NCI-H2107 treated with DMSO at 0.1 percent for 48 hours (cell line): ENCODE measurements at regions not wholly inside any gene's neighbourhood (a gene's known extent, or its start where the extent isn't known, plus 50 kb on each side); places are given as distances from the start of the nearest gene placed in this dataset.
A peak's percentile ranks its signal among the peaks of the same experiment; 100 is the strongest.
"Not testable (repeated sequence)": the region's sequence is repeated elsewhere in the genome, so short reads cannot be mapped to it uniquely, and the experiment has no call there.

Source experiments
- DNase-seq: peaks from one replicate; lab custom pipeline; 2025; ENCODE audit not compliant: unreplicated experiment; lab: John Stamatoyannopoulos, UW

DNA sequence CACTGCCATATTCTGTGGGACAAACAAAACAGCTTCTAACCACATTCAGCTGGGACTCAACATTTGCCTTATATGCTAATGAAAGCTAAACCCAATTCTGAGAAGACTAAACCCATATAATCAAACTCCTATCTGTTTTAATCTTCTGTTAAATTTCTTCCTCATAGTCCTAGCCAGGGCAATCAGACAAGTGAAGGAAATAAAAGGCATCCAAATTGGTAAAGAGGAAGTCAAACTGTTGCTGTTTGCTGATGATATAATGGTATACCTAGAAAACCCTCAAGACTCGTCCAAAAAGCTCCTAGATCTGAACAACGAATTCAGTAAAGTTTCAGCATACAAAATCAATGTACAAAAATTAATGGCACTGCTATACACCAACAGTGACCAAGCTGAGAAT is 157.1 kb downstream of the PHLDA1 start:
- DNase-seq = no peak

DNA sequence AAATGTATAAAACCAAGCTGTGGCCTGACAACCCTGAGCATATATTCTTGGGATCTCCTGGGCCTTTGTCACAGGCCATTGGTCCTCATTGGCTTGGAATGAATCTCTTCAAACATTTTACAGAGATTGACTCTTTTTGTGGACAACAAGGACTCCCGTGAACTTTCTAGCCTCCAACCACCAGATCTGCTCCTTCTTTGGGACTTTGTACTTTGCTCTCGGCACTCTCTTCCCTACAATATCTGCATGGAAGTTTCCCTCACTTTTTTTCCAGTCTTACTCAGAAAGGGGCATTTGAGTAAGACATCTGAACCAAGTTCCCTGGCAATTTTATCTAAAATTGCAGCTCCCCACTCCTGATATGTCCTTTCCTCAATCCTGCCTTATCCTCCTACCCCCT is 158.8 kb downstream of the PHLDA1 start:
- no peak for DNase-seq

DNA sequence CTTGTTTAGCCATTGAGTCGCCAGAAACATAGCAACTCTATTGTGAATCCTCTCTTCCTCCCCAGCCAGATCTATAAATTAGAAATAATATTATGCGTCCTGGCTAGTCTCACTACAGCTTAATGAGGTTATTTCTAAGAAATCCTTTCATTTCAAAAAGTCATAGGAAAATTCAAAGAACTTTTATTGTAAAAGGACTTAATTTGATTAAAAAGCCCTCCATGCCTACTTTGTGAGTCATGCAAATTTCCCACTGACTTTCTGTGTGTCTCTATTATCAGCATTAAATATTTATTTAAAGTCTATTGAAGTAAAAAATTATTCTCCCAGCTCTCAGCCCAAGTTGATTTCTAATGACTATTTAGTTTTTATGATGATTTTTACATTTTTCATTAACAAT is 160.7 kb downstream of the PHLDA1 start:
- no peak for DNase-seq

DNA sequence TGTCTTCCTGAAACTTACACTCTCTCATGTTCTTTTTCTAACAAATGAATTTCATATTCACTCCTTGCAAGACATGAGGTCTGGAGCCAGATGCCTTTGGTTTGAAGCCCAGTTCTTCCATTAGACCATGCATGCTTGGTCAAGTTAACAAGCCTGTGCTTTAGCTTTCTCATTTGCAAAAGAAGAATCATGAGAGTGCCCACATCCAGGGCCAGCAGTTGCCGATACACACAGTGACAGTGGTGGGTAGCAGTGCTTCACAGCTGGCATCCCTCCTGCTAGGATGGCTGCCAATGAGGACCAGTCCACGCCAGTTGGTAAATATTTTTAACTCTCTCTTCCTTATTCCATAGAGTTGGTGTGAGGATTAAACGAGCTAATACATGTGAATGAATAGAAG is 163.1 kb downstream of the PHLDA1 start:
- no peak for DNase-seq

DNA sequence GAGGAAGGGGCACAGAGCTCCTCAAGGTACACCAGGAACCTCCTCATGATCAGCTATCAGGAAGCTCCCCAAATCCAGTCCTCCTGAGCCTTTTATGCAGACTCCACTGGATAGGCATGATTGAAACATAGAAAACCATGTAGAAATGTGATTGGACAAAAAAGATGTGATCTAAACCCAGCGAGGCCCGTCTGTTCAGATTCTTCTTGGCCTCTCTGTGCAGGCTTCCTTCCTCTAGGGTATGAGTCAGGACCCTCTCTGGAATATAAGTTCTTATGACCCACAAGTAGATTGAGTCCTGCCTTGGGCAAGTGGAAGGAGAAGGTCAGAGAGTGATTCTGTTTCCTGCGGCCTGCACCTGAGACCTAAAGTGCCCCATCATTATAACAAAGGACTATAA is 166.3 kb downstream of the PHLDA1 start:
- no peak for DNase-seq

DNA sequence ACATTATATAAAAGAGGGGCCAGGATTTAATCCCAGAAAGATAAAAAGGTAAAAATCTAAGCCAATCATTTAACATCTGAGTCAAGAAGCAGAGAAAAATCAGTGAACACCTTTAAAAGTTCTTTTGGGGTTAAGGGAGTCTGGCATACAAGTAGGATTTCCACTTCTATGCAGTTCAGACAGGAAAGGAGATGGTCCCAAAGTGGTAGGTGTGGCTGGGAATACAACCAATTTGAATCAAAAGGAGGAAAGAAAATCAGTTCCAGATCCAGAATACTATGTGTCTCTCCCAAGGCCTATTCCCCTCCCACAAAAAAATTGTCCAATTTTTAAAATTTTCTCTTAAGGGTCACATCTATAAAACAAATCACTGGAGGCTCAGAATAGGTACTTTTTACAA is 167.4 kb downstream of the PHLDA1 start:
- no peak for DNase-seq

DNA sequence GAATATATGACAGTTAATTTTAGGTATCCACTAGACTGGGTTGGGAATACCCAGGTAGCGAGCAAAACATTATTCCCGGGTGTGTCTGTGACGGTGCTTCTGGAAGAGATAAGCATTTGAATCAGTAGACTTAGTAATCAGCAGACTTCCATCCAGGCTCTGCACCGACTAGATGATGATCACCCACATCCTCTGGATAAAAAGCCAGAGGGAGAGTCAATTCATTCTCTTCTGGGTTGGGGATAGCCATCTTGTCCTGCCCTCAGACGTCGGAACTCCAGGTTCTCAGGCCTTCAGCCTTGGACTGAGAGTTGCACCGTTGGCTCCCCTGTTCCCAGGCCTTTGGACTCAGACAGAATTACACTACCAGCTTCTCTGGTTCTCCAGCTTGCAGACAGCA is 168.0 kb downstream of the PHLDA1 start:
- no peak for DNase-seq

DNA sequence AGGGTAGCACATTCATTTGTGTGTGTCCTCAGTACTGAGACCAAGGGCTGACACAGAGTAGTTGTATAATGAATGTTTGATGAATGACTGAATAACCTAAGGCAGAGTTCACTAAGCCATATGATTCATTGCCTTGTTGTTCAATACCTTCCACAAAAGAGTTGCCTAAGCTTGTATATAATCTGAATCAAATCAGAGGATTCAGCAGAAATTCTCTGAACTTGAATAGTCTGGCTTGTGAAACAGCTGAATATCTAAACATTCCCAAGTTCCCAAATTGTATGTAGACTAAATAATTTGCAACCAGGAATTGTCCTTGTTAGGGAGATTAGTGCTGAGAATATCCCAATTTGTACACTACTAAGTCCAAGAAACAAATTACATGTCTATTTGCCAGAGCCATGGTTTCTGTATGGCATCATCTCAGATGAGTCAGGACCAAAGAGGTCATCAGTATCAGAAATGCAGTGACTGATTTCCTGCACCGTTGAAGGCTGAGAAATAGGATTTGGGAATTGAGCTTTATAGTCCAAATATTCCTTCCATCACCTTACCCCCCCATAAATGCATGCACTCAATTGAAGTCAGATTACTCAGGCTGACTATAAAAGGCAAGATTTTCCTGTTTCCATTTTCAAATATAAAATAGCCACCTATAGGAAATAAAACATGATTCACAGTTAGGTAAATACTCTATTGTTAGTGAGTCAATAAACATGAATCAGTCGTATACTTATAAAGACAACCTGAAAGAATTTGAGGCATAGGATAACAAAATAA is 168.7 kb downstream of the PHLDA1 start:
- DNase-seq = no peak

DNA sequence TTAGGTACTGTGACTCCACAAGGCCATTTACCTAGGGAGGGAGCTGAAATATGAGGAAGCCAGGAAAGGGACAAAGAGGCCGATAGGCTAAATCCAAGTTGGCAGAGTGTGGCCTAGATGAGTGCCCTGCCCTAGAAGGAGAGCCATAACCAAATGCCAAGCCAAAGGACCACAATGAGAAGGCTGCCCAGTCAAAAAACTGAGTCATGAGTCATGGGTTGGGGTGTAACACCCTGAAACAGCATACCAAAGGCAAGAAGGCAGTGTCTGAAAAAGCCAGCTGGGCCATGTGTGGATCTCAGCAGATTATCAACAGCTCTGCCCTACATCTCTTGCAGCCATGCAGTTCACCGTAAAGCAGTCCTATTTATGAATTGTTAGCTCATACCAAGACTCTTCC is 171.7 kb downstream of the PHLDA1 start:
- no peak for DNase-seq

DNA sequence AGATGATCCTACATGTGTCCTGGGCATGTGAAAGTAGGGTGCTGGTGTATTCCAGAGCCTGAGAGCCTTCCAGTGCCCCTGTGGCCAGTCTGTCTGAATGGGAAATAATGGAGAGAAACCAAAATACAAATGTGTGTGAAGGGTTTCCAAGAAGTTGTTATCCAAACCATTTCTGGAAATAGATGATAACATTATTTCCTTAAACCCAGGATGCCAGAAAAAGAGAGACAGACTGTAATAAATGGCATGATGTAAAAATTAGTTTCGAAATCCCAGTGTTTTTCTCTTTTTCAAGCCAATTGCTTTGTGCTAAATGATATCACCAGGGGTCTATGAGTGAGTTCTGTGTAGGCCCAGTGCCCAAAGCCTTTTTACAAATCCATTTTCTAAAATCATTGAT is 175.3 kb downstream of the PHLDA1 start:
- no peak for DNase-seq

DNA sequence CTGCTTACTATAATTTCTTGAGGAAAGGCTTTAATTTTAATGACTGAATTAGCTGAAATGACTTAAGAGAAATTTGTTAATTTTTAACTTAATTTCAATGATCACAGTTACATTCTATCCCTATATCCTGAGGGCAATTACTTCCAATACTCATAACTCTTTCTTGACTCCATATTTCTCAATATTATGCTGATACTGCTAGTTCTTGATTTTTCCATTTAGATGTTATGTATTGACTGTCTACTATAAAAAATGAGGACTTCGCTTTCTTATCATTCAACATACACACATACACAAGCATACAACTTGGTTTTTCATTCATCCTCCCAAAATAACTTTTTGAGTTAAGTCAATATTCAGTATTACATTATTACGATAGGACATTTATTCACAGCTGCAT is 176.2 kb downstream of the PHLDA1 start:
- no peak for DNase-seq

DNA sequence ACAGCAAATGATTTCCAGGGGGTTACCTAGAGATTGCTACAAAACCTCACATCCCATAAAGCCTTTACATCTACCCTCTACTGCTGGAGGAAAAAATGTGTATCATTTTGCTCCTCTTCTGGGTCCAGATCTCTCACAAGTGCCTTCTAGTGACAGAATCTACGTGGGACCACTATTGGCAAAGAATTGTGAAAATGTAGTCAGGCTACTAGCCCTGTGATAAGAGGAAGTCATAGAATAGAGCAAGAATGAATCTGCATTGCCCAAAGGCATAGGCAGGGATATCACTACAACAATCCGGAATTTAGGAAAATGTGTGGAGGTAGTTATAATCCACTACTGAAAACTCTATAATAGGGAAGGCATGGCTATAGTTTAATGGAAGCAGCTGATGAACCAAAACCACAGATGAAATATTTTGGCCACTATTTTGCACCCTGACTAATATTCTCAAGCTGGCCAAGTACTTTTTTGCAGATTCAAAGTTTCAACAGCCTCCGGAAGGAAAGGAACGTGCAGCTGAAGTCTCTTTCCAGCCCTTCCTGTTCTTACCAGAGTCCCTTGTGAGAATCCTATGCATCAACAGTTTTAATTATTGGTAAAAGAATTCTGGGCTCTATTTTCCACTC is 176.8 kb downstream of the PHLDA1 start:
- DNase-seq = no peak

DNA sequence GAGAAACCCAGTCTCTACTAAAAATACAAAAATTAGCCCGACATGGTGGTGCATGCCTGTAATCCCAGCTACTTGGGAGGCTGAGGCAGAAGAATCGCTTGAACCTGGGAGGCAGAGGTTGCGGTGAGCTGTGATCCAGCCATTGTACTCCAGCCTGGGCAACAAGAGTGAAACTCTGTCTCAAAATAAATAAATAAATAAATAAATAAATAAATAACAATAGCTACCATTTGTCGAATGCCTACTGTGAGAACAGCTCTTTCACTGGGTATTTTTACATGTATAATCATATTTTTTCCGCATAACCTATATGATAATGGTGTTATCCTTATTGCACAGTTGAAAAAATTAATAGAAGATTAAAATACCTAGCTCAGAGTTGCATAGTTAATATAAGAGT is 177.4 kb downstream of the PHLDA1 start:
- not testable (repeated sequence) for DNase-seq

DNA sequence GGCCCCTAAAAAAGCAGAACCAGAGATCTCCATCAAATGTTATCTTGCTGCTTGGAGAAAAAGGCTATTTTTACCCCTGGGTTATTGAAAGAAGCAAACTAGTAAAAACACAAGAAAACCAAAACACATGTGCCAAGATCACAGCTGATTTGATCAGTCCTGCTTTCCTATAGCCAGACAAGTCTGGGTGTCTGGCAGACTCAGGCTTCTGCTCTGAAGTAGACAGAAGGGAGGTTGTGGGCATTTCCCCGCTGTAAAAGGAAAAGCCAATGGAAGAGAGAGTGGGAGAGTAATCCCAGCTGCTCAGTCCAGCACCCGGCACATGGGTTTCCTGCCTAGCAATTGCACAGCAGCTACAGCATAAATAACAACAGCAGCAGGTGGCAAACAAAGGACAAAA is 177.9 kb downstream of the PHLDA1 start:
- no peak for DNase-seq

DNA sequence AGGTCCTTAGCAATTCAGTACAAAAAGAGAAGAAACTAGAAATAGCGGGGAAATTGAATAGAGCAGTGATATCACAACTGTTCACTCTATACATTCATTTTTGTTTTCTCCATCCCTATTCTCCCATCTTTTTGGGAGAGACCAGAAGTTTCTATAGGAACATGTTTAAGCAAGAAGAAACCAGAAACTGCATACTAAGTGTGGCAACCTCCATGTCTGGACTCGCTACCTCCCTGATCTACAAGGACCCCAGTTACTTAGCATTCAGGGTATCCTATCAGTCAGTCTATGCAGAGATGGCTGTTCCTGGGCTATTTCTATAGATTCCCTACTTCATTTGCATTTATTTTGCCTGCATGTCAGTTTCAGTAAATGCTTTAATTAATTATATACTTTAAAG is 178.6 kb downstream of the PHLDA1 start:
- no peak for DNase-seq

DNA sequence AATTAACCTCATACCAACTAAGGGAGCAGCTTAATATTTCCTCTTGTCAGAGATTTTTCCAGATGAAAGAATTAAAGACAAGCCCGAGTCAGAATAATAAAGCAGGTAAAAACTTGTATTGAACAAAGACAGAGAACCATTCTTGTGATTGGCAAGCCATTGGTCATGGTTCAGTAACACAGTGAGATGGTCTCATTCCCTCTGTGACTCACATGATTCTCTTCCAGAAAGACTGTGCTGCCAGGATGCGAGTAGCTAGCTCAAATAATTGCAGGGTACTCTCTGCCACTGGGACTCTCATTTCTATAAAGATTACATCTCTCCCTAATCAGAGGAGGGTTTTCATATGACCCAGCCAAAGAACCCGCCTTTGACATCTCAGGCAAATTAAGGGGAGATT is 179.4 kb downstream of the PHLDA1 start:
- no peak for DNase-seq

DNA sequence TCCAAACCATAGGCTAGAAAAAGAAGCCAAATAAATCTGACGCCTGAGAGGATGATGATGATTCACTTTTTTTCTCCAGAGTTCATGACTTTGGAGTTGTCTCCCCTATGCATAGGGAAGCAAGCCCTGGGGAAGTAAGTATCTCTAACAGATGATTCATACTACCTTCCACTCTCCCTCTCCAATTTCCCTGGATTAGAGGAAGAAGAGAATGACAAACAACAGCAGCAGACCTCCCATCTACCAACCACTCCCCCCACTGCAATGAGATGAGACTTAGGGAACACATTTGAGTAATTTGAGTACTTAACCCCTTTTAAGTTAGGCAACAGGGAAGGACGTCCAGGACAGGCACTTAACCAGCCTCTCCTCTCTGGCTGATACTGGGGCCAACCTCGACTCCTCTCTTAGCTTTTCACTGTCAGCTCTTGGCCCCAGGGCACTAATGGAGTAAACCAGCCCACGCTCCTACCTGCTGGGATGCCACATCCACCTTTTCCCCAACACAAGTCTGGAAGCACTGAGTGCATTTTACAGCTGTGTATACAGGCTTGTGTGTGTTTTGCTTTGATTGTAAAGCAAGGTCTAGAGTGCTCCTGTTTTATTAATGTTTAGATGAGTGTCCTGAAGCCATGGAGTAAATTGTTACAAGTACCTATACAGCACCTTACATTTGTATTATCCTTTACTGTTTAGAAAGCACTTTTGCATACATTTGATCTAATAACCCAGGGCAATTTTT is 180.7 kb downstream of the PHLDA1 start:
- DNase-seq = peak; percentile 31

DNA sequence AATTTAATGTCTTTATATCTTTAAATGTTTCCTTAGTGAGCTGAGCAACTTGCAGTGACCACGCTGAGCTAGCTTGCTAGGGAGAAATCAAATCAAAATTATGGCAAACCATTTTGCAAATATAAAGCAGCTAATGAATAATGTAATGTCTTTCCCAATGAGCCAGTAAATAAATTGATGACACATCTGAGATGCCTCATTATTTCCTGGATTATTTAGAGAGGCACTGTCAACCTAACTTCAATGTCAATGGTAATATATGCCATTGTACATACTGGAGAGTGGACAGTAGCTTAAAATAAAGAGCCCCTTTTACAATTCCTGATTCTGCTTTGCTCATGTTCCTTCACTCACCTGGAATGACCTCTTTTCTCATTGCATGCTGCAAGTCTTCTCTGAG is 182.6 kb downstream of the PHLDA1 start:
- no peak for DNase-seq

DNA sequence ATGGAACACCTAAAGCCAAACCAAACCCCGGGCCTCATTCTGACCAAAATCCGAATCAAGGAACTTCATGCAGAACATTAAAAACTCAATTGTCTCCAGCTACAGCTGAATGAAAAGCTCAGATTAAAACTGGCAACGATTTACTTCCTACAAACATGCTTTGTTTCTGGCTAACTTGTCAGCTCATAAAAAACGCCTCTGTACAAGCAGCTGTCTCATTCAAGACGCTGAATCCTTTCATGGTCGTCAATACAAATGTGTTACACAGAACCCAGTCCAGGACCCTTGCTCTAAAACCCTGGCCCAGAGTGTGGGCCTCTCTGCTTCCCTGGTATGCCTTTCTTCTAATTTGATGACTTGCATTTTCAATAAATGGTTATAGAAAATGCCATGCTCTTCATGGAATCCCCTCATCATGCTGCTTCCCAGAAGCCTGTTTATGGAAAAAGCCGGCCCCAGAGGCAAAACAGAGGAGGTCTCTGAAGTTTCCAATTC is 183.1 kb downstream of the PHLDA1 start:
- DNase-seq = no peak

DNA sequence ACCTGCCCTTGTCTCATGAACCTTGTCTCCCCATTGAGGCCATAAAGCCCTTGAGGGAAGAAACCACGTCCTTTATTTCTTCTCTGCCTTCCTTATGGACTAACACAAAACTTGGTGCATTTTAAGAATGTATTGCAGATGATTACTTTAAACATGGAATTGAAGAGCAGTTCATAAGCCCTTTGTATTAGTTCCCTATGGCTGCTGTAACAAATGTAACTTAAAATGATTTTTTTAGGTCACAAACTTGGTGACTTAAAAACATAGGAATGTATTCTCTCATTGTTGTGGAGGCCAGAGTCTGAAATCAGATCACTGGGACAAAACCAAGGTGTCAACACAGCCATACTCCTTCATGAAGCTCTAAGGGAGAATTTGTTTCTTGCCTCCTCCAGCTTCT is 185.5 kb downstream of the PHLDA1 start:
- DNase-seq = no peak

DNA sequence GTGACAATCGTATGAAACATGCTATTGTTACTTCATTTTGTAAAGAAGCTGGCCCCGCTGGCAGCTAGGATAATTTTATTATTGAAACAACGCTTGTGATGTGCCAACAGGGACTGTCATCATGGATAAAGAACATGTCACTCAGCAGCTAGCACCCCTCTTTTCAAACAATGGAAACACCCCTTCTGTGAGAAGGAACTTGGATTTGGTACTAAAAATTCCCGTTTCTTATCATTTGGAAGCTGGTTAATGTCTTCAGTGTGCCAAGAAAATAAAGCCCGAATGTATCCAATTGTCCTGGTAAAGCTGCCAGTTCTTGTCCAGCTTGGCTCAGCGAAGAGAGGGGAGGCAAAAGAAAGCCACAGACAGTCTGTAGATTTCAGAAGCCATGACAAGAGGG is 186.6 kb downstream of the PHLDA1 start:
- no peak for DNase-seq
